ENCODE measurements at regions not wholly inside any gene's neighbourhood (a gene's known extent, or its start where the extent isn't known, plus 50 kb on each side); places are given as distances from the start of the nearest gene placed in this dataset.

GRCh38 chr13:50457415-50458393 lies 385.8 kb downstream of the DLEU7 start:
- Histone ChIP-seq H3K79me2 (ENCODE audit: control insufficient read depth, insufficient read depth, low read length) (no peaks in the 10 kb centered on the region), H3K27ac (ENCODE audit: low read depth, low read length) (no peak overlapping the region), H3K4me1 (ENCODE audit: control insufficient read depth, low read depth, low read length) (no peaks in the 10 kb centered on the region), H3K56ac (ENCODE audit: low read length) (no peak overlapping the region), H3K4me2 (ENCODE audit: low read length) (no peak overlapping the region), H3K18ac (ENCODE audit: low read length) (no peak overlapping the region), H3K79me1 (ENCODE audit: low read length) (no peaks in the 10 kb centered on the region), H2AK5ac (ENCODE audit: low read length) (no peak overlapping the region), H4K5ac (ENCODE audit: low read length) (no peak overlapping the region), H3K4me3 (ENCODE audit: low read length) (no peak overlapping the region), H3K4ac (ENCODE audit: low read depth, low read length) (no peak overlapping the region), H3K36me3 (ENCODE audit: control insufficient read depth, insufficient read depth, low read length) (no peaks in the 10 kb centered on the region), H4K8ac (ENCODE audit: low read depth, low read length) (no peak overlapping the region), H2BK120ac (ENCODE audit: low read depth, low read length) (no peak overlapping the region), H3K27me3 (ENCODE audit: insufficient read depth, low read length, poor library complexity) (no peaks in the 10 kb centered on the region), H2BK15ac (replicated peaks; ENCODE audit: low read depth) (no peak overlapping the region), H2BK5ac (ENCODE audit: low read length) (no peak overlapping the region), H3K9ac (ENCODE audit: low read length) (no peak overlapping the region), H3K23ac (ENCODE audit: low read length) (no peak overlapping the region)
- no CpG with 5 or more reads among the region's 5 CpGs for WGBS (ENCODE audit: extremely low coverage, insufficient coverage, low lambda C conversion rate)
- no peak for DNase-seq

GRCh38 chr13:50459046-50459445 lies 384.4 kb downstream of the DLEU7 start:
- Histone ChIP-seq H3K9ac (ENCODE audit: low read length) (no peak overlapping the region), H3K4me2 (ENCODE audit: low read length) (no peak overlapping the region), H3K36me3 (ENCODE audit: control insufficient read depth, insufficient read depth, low read length) (no peaks in the 10 kb centered on the region), H3K79me1 (ENCODE audit: low read length) (no peaks in the 10 kb centered on the region), H3K56ac (ENCODE audit: low read length) (no peak overlapping the region), H2BK5ac (ENCODE audit: low read length) (no peak overlapping the region), H2BK15ac (replicated peaks; ENCODE audit: low read depth) (no peak overlapping the region), H3K4ac (ENCODE audit: low read depth, low read length) (no peak overlapping the region), H2AK5ac (ENCODE audit: low read length) (no peak overlapping the region), H3K79me2 (ENCODE audit: control insufficient read depth, insufficient read depth, low read length) (no peaks in the 10 kb centered on the region), H3K18ac (ENCODE audit: low read length) (no peak overlapping the region), H4K5ac (ENCODE audit: low read length) (no peak overlapping the region), H3K4me1 (ENCODE audit: control insufficient read depth, low read depth, low read length) (no peaks in the 10 kb centered on the region), H3K27ac (ENCODE audit: low read depth, low read length) (no peak overlapping the region), H3K4me3 (ENCODE audit: low read length) (no peak overlapping the region), H3K23ac (ENCODE audit: low read length) (no peak overlapping the region), H3K27me3 (ENCODE audit: insufficient read depth, low read length, poor library complexity) (no peaks in the 10 kb centered on the region), H4K8ac (ENCODE audit: low read depth, low read length) (no peak overlapping the region), H2BK120ac (ENCODE audit: low read depth, low read length) (no peak overlapping the region)
- no CpG with 5 or more reads among the region's 2 CpGs for WGBS (ENCODE audit: extremely low coverage, insufficient coverage, low lambda C conversion rate)
- DNase-seq: no peak

- no peak overlapping the region for H2BK15ac ChIP-seq (replicated peaks; ENCODE audit: low read depth)
- no peak overlapping the region for H3K4me2 ChIP-seq (ENCODE audit: low read length)
- no peak overlapping the region for H3K27ac ChIP-seq (ENCODE audit: low read depth, low read length)
- no peak overlapping the region for H3K9ac ChIP-seq (ENCODE audit: low read length)
- H3K18ac ChIP-seq (ENCODE audit: low read length): no peak overlapping the region
- no peaks in the 10 kb centered on the region for H3K27me3 ChIP-seq (ENCODE audit: insufficient read depth, low read length, poor library complexity)
- no peak overlapping the region for H3K56ac ChIP-seq (ENCODE audit: low read length)
- no peak overlapping the region for H3K23ac ChIP-seq (ENCODE audit: low read length)
- no peak overlapping the region for H2BK5ac ChIP-seq (ENCODE audit: low read length)
- no peak overlapping the region for H4K8ac ChIP-seq (ENCODE audit: low read depth, low read length)
- H3K4me1 ChIP-seq (ENCODE audit: control insufficient read depth, low read depth, low read length): no peaks in the 10 kb centered on the region
- no peak overlapping the region for H2BK120ac ChIP-seq (ENCODE audit: low read depth, low read length)
- H2AK5ac ChIP-seq (ENCODE audit: low read length): no peak overlapping the region
- no peaks in the 10 kb centered on the region for H3K79me2 ChIP-seq (ENCODE audit: control insufficient read depth, insufficient read depth, low read length)
- no peaks in the 10 kb centered on the region for H3K36me3 ChIP-seq (ENCODE audit: control insufficient read depth, insufficient read depth, low read length)
- no peaks in the 10 kb centered on the region for H3K79me1 ChIP-seq (ENCODE audit: low read length)
- no peak overlapping the region for H4K5ac ChIP-seq (ENCODE audit: low read length)
- H3K4ac ChIP-seq (ENCODE audit: low read depth, low read length): no peak overlapping the region
- no peak overlapping the region for H3K4me3 ChIP-seq (ENCODE audit: low read length)
- no peak for DNase-seq
Measured at GRCh38 chr13:50459658-50460057, 383.8 kb downstream of the DLEU7 start.

- H3K4me3 ChIP-seq (ENCODE audit: low read length): no peak overlapping the region
- H2BK15ac ChIP-seq (replicated peaks; ENCODE audit: low read depth): no peak overlapping the region
- no peaks in the 10 kb centered on the region for H3K4me1 ChIP-seq (ENCODE audit: control insufficient read depth, low read depth, low read length)
- no peak overlapping the region for H3K4me2 ChIP-seq (ENCODE audit: low read length)
- no peak for DNase-seq
- H2AK5ac ChIP-seq (ENCODE audit: low read length): no peak overlapping the region
- no peak overlapping the region for H3K27ac ChIP-seq (ENCODE audit: low read depth, low read length)
- no peaks in the 10 kb centered on the region for H3K79me2 ChIP-seq (ENCODE audit: control insufficient read depth, insufficient read depth, low read length)
- no peak overlapping the region for H2BK120ac ChIP-seq (ENCODE audit: low read depth, low read length)
- H3K9ac ChIP-seq (ENCODE audit: low read length): no peak overlapping the region
- no peak overlapping the region for H2BK5ac ChIP-seq (ENCODE audit: low read length)
- H3K18ac ChIP-seq (ENCODE audit: low read length): no peak overlapping the region
- H3K56ac ChIP-seq (ENCODE audit: low read length): no peak overlapping the region
- H4K8ac ChIP-seq (ENCODE audit: low read depth, low read length): no peak overlapping the region
- H4K5ac ChIP-seq (ENCODE audit: low read length): no peak overlapping the region
- H3K4ac ChIP-seq (ENCODE audit: low read depth, low read length): no peak overlapping the region
- no peaks in the 10 kb centered on the region for H3K79me1 ChIP-seq (ENCODE audit: low read length)
- no CpG with 5 or more reads among the region's 1 CpG for WGBS (ENCODE audit: extremely low coverage, insufficient coverage, low lambda C conversion rate)
- no peaks in the 10 kb centered on the region for H3K36me3 ChIP-seq (ENCODE audit: control insufficient read depth, insufficient read depth, low read length)
- H3K27me3 ChIP-seq (ENCODE audit: insufficient read depth, low read length, poor library complexity): no peaks in the 10 kb centered on the region
- no peak overlapping the region for H3K23ac ChIP-seq (ENCODE audit: low read length)
Measured at GRCh38 chr13:50460358-50460757, 383.1 kb downstream of the DLEU7 start.

GRCh38 chr13:50461189-50461588 lies 382.3 kb downstream of the DLEU7 start:
- DNase-seq: no peak
- H3K56ac ChIP-seq (ENCODE audit: low read length): no peak overlapping the region
- WGBS (ENCODE audit: extremely low coverage, insufficient coverage, low lambda C conversion rate): no CpG with 5 or more reads among the region's 3 CpGs
- no peaks in the 10 kb centered on the region for H3K79me2 ChIP-seq (ENCODE audit: control insufficient read depth, insufficient read depth, low read length)
- H4K8ac ChIP-seq (ENCODE audit: low read depth, low read length): no peak overlapping the region
- H3K36me3 ChIP-seq (ENCODE audit: control insufficient read depth, insufficient read depth, low read length): no peaks in the 10 kb centered on the region
- no peaks in the 10 kb centered on the region for H3K4me1 ChIP-seq (ENCODE audit: control insufficient read depth, low read depth, low read length)
- no peak overlapping the region for H3K4me2 ChIP-seq (ENCODE audit: low read length)
- H2BK5ac ChIP-seq (ENCODE audit: low read length): no peak overlapping the region
- H2BK15ac ChIP-seq (replicated peaks; ENCODE audit: low read depth): no peak overlapping the region
- no peak overlapping the region for H2BK120ac ChIP-seq (ENCODE audit: low read depth, low read length)
- no peak overlapping the region for H3K4ac ChIP-seq (ENCODE audit: low read depth, low read length)
- no peak overlapping the region for H2AK5ac ChIP-seq (ENCODE audit: low read length)
- no peak overlapping the region for H3K27ac ChIP-seq (ENCODE audit: low read depth, low read length)
- no peaks in the 10 kb centered on the region for H3K79me1 ChIP-seq (ENCODE audit: low read length)
- no peak overlapping the region for H3K23ac ChIP-seq (ENCODE audit: low read length)
- H3K9ac ChIP-seq (ENCODE audit: low read length): no peak overlapping the region
- H4K5ac ChIP-seq (ENCODE audit: low read length): no peak overlapping the region
- no peak overlapping the region for H3K4me3 ChIP-seq (ENCODE audit: low read length)
- H3K18ac ChIP-seq (ENCODE audit: low read length): no peak overlapping the region
- no peaks in the 10 kb centered on the region for H3K27me3 ChIP-seq (ENCODE audit: insufficient read depth, low read length, poor library complexity)

- H3K4me2 ChIP-seq (ENCODE audit: low read length): no peak overlapping the region
- H3K4me3 ChIP-seq (ENCODE audit: low read length): no peak overlapping the region
- no CpG with 5 or more reads among the region's 3 CpGs for WGBS (ENCODE audit: extremely low coverage, insufficient coverage, low lambda C conversion rate)
- no peak for DNase-seq
- no peak overlapping the region for H4K5ac ChIP-seq (ENCODE audit: low read length)
- no peaks in the 10 kb centered on the region for H3K79me1 ChIP-seq (ENCODE audit: low read length)
- H3K4me1 ChIP-seq (ENCODE audit: control insufficient read depth, low read depth, low read length): no peaks in the 10 kb centered on the region
- H3K23ac ChIP-seq (ENCODE audit: low read length): no peak overlapping the region
- H3K36me3 ChIP-seq (ENCODE audit: control insufficient read depth, insufficient read depth, low read length): no peaks in the 10 kb centered on the region
- H3K4ac ChIP-seq (ENCODE audit: low read depth, low read length): no peak overlapping the region
- no peaks in the 10 kb centered on the region for H3K27me3 ChIP-seq (ENCODE audit: insufficient read depth, low read length, poor library complexity)
- no peak overlapping the region for H3K27ac ChIP-seq (ENCODE audit: low read depth, low read length)
- no peak overlapping the region for H2BK15ac ChIP-seq (replicated peaks; ENCODE audit: low read depth)
- no peak overlapping the region for H3K56ac ChIP-seq (ENCODE audit: low read length)
- H2BK120ac ChIP-seq (ENCODE audit: low read depth, low read length): no peak overlapping the region
- H4K8ac ChIP-seq (ENCODE audit: low read depth, low read length): no peak overlapping the region
- H2AK5ac ChIP-seq (ENCODE audit: low read length): no peak overlapping the region
- H3K9ac ChIP-seq (ENCODE audit: low read length): no peak overlapping the region
- H3K79me2 ChIP-seq (ENCODE audit: control insufficient read depth, insufficient read depth, low read length): no peaks in the 10 kb centered on the region
- H2BK5ac ChIP-seq (ENCODE audit: low read length): no peak overlapping the region
- H3K18ac ChIP-seq (ENCODE audit: low read length): no peak overlapping the region
Measured at GRCh38 chr13:50463719-50464118, 379.8 kb downstream of the DLEU7 start.
